HG03520 (cell line): ENCODE measurements at regions not wholly inside any gene's neighbourhood (a gene's known extent, or its start where the extent isn't known, plus 50 kb on each side); places are given as distances from the start of the nearest gene placed in this dataset.
"Not testable (repeated sequence)": the region's sequence is repeated elsewhere in the genome, so short reads cannot be mapped to it uniquely, and the experiment has no call there.

Experiments
- ATAC-seq: cut with Tn5 transposase; IDR thresholded peaks from one replicate; pipeline ENCODE4 v1.9.1; 2021; ENCODE audit warnings: mild to moderate bottlenecking, moderate library complexity; ENCODE audit not compliant: unreplicated experiment

- ATAC-seq = no peak
Measured at GRCh38 chr12:74595696-74596095, 58.1 kb downstream of the ATXN7L3B start.

- no peak for ATAC-seq
Measured at GRCh38 chr12:74598819-74599218, 61.2 kb downstream of the ATXN7L3B start.

DNA sequence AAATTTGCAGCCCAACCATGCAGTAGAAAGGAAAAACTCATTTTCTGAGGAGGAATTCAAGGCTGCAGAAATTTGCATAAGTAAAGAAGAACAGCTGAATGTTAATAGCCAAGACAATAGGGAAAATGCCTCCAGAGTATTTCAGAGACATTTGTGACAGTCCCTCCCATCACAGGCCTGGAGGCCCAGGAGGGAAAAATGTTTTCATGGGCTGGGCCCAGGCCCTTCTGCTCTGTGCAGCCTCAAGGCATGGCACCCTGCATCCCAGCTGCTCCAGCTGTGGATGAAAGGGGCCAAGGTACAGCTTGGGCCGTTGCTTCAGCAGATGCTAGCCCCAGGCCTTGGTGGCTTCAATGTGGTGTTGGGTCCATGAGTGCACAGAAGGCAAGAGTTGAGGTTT, 62.3 kb downstream of the ATXN7L3B start:
- ATAC-seq = no peak

DNA sequence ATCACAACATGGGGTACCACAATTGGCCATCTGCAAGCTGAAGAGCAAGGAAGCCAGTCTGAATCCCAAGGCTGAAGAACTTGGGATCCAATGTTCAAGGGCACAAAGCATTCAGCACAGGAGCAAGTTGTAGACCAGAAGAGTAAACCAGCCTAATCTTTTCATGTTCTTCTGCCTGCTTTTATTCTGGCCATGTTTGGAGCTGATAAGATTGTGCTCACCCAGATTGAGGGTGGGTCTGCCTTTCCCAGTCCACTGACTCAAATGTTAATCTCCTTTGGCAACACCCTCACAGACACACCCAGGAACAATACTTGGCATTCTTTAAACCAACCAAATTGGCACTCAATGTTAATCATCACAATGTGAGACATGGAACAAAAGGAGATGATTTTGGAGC, 63.2 kb downstream of the ATXN7L3B start:
- not testable (repeated sequence) for ATAC-seq

DNA sequence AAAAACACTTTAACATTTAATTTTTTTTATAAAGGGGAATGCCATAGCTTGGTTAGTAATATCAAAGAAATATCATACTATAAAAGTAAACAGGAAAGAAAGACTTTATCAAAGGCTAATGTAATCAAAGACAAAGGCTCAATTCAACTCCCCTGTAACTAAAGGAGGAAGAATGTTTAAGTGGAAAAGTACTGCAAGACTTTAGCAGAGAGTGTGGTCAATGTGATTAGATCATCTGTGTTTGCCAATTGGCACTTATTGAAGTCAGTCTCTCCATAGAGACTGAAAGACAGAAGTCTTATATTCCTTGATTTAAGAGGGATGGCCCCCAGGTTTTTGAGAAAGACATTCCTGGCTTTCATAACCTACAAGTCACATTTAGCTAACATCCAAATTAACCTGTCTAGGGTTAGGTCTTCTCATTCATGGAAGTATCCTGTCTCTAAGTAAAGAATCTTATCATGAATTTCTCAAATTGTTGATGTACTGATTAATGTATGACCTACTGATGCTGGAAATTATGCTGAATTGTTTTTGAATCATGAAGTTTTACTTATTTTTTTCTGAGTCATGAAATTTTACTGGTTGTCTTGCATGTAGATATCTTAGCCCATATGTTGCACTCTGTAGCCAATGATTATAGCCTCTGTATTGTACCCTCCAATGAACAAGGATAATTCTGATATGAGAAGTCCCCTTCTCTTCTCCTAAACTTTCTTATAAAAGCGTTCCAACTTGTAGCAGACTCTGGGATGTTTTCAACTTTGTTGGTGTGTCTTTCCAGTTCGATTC, 65.4 kb downstream of the ATXN7L3B start:
- no peak for ATAC-seq

DNA sequence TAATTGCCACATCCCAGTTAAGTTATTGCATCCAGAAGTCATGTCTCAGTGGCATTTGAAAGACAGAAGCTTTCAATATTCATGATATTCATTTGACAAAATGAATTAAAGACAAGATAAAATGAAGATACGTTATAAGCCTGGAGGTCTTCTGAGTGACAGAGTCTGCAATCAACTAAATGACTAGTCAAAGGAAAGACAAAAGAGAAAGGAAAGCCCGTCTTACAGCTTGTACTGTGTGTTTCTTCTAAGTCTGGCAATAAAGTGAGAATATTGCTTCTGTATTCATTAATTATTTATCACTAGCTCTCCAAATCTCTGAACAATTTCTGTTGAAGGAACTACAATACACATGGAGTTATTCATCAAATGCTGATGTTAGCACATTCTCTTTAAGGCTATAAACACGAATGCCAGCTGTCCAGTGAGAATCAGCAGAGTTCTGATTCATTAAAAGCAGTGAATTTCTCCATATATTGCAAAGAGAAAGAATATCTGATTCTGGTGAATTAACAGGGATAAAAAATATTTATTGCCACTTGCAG, 70.7 kb downstream of the ATXN7L3B start:
- ATAC-seq = no peak

DNA sequence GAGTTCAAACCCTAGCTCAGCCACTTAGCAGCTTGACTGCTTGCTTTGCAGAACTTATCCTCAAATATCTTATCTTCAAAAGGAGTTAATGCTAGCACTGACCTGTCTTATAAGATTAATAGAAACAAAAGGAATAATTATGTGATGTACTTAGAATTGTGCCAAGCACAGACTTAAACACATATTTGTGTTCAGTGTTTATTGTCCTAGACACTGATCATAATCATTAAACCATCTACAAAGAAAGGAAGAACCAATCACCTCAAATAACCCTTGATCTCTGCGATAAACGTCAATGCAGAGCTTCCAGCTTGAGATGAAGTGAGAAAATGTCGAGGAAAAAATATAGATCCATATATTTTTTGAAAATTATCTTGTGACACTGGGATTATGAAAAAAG, 73.1 kb downstream of the ATXN7L3B start:
- no peak for ATAC-seq

GRCh38 chr12:74614426-74614825, 76.8 kb downstream of the ATXN7L3B start:
- no peak for ATAC-seq

DNA sequence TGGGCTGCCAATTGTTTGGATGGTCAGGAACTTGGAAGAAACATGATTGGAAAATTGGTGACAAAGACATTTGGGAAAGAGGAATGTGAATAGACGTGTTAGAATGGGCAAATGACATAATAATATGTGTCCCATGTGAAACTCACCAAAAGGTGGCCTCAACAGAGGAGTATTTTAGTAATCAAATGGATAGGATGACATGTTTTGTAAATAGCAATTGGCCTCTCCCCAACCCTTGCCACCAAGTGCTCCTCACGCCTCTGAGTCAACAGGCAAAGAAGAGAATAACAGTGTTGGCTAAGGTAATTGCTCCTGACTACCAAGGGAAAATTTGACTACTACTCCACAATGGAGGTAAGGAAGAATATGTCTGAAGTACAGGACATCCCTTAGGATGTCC, 81.4 kb downstream of the ATXN7L3B start:
- ATAC-seq = no peak

GRCh38 chr12:74619884-74620283, 82.2 kb downstream of the ATXN7L3B start:
- no peak for ATAC-seq

DNA sequence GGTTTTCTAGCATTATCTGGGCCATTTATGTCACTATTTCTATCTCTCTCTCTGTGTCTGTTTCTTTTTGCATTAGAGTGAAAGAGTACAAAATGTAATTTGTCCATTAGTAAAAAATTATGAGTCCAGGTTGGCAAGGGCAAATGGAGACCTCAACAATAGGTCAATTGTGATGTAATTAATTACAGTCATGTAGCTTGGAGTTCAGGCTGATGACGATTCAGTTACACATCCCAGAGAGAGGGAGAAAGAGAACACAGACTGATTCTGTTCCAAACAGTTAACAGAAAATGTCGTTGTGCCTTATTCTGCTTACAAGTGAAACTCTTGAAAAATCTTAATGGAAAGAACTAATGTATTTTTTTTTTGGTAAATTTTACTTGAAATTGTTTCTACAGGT, 83.3 kb downstream of the ATXN7L3B start:
- no peak for ATAC-seq

DNA sequence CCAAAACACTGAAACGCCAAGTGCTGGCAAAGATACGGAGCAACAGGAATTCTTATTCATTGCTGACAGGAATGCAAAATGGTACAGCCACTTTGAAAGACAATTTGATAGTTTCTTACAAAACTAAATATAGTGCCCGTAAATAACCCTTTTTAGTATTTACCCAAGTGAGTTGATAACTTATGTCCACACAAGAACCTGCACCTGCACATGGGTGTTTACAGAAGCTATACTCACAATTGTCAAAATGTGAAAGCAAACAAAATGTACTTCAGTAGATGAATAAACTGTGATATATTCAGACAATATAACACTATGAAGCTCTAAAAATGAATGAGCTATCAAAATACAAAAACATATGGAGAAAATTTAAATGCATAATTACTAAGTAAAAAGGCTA, 86.6 kb downstream of the ATXN7L3B start:
- no peak for ATAC-seq

DNA sequence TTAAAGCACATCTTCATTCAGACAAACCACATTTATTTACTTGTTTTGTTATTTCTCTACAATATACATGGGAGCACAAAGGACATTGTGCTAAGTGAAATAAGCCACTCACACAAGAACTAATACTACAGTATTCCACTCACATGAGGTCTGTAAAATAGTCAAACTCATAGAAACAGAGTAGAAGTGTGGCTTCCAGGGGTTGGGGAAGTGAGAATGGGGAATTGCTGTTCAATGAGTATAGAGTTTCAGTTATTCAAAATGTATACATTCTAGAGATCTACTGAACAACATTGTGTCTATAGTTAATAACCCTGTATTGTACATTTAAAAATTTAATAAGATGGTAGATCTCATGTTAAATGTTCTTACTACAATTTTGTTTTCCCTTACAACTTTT, 88.8 kb downstream of the ATXN7L3B start:
- peak; percentile 72 for ATAC-seq

- no peak for ATAC-seq
Measured at GRCh38 chr12:74641262-74641661, 103.6 kb downstream of the ATXN7L3B start.

DNA sequence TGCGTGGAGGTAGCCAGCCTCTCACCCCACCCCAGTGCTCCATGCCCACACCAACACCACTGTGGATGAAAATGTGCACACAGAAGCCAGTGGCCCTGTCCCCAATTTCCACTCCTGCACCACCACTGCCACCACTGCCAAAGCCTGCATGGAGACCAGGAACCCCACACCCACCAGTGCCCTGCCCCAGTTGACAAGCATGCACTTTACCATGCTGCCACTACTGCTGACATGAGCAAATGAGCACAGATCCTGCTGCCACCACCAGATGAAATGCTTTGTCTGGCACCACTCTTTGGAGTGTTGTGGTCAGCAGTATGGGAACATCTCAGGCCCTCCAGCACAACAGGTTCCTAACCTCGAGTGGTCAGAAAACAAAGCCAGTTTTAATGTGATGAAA, 104.1 kb downstream of the ATXN7L3B start:
- ATAC-seq = no peak

GRCh38 chr12:74644681-74645080, 107.0 kb downstream of the ATXN7L3B start:
- no peak for ATAC-seq

GRCh38 chr12:74646831-74647230, 109.2 kb downstream of the ATXN7L3B start:
- no peak for ATAC-seq

GRCh38 chr12:74647256-74647655, 109.6 kb downstream of the ATXN7L3B start:
- ATAC-seq = no peak

GRCh38 chr12:74656251-74656650, 118.6 kb downstream of the ATXN7L3B start:
- no peak for ATAC-seq

DNA sequence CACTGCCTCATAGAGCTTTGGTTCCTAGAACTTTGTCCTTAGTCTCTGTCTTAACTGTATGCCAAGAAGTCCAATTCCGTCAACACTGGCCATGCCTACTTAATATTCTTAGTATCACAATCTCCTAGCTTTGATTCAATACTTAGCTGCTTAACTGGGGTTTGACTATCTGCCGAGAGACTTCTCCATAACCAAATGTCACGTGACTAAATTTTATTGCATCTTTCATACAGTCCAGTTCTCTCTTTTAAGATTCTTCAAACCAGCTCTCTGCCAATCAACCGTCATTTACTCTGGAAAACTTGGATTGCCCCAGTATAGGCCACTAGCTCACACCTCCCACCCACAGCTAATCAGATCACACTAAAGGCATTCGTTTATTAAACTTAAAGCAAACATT, 122.8 kb downstream of the ATXN7L3B start:
- no peak for ATAC-seq

- ATAC-seq = no peak
Measured at GRCh38 chr12:74663958-74664357, 126.3 kb downstream of the ATXN7L3B start.

DNA sequence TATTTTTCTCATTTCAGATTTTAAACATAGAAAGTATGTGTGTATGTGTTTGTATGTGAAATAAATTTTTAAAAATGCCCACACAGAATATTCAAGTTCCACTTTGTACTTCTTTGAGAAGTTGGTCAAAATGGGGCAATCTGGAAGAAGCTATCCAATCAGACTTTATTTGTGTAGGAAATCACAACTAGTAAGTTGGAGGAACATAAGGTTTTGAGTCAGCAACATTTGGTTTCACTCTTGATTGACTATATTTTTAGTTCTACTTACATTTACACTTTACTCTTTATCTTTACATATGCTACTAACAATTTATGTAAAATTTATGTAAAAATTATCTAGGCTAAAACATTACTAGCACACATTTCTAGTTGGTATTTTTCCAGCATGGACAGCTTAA, 128.1 kb downstream of the ATXN7L3B start:
- no peak for ATAC-seq

GRCh38 chr12:74671421-74671820, 133.8 kb downstream of the ATXN7L3B start:
- ATAC-seq = no peak
